Left lung (tissue), 4 donors: ENCODE measurements at regions not wholly inside any gene's neighbourhood (a gene's known extent, or its start where the extent isn't known, plus 50 kb on each side); places are given as distances from the start of the nearest gene placed in this dataset.

Source experiments
- ATAC-seq: fragments of 200-7000 bp; cut with Tn5 transposase; one replicate; pipeline ENCODE4 v1.9.1; 2020; ENCODE audit warnings: moderate library complexity
- DNase-seq, 4 donors: peaks; one replicate each; pipeline ENCODE4 v3.0.0-alpha.2; 2013 to 2020
- H3K27ac ChIP-seq, 2 donors: fragments of 200-600 bp; sonication (generic) in 1 of 2; one replicate each; pipeline versions ENCODE4 v1.5.0 to v1.8.0; 2020 to 2021
- H3K27me3 ChIP-seq, 2 donors: fragments of 200-600 bp; sonication (generic) in 1 of 2; one replicate each; pipeline versions ENCODE4 v1.5.0 to v1.8.0; 2020 to 2021
- H3K36me3 ChIP-seq, 2 donors: fragments of 200-600 bp; sonication (generic) in 1 of 2; one replicate each; pipeline versions ENCODE4 v1.5.0 to v1.8.0; 2020 to 2021
- H3K4me1 ChIP-seq, 2 donors: fragments of 200-600 bp; one replicate each; pipeline ENCODE4 v1.8.0; 2021
- H3K4me3 ChIP-seq, 2 donors: fragments of 200-600 bp; sonication (generic) in 1 of 2; one replicate each; pipeline versions ENCODE4 v1.5.0 to v1.8.0; 2020 to 2021; ENCODE audit warnings: mild to moderate bottlenecking in 1 of 2
- H3K9me3 ChIP-seq, 2 donors: fragments of 200-600 bp; sonication (generic) in 1 of 2; one replicate each; pipeline versions ENCODE4 v1.5.0 to v1.8.0; 2020 to 2021
- CTCF ChIP-seq, 2 donors: fragments of 200-600 bp; sonication (generic) in 1 of 2; IDR thresholded peaks; one replicate each; pipeline versions ENCODE4 v1.5.0 to v1.8.0; 2021; ENCODE audit warnings: antibody characterized with exemption in 2 of 2
- intact Hi-C, 2 donors: fragments of 100-400 bp; cut with DNase I; formaldehyde crosslinking; loops; one replicate each; pipeline versions ENCODE4 v1.11.2 to v1.14.2; 2022
- donor health status: DM: no; HTN: yes; CAD: no.
- donor health status: DM: no; HTN: no; CAD: no.

GRCh38 chr5:120999550-120999949 lies 535.5 kb downstream of the PRR16 start:
- no peak for TF ChIP-seq CTCF (IDR thresholded peaks at IDR 0.05)
- Histone ChIP-seq H3K27ac (no peak overlapping the region), H3K9me3 (no peaks in the 10 kb centered on the region), H3K4me3 (no peak overlapping the region), H3K27me3 (no peaks in the 10 kb centered on the region), H3K4me1 (no peaks in the 10 kb centered on the region), H3K36me3 (no peaks in the 10 kb centered on the region)
- intact Hi-C loops: no loop called here
- ATAC-seq: no peak
- no peak for DNase-seq

DNA sequence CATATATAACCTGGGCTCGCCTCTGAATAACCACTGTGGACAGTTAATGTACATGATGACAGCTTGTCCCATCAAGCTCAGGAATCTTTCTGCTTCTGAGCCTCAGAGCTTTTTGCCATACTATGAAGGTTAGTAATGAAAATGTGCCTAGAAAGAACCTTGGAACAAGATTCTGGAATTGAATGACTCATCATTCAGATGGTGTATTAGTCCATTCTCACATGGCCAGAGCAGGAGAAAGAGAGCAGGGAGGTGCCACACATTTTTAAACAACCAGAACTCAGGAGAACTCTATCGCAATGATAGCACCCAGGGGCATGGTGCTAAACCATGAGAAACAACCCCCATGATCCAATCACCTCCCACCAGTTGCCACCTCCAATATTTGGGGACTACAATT lies 542.1 kb downstream of the PRR16 start:
- Histone ChIP-seq H3K36me3 (no peaks in the 10 kb centered on the region), H3K4me3 (no peak overlapping the region), H3K4me1 (no peaks in the 10 kb centered on the region), H3K27me3 (no peaks in the 10 kb centered on the region), H3K9me3 (no peaks in the 10 kb centered on the region), H3K27ac (no peak overlapping the region)
- intact Hi-C loops: no loop called here
- DNase-seq (no peak), ATAC-seq (no peak)
- no peak for TF ChIP-seq CTCF (IDR thresholded peaks at IDR 0.05)

DNA sequence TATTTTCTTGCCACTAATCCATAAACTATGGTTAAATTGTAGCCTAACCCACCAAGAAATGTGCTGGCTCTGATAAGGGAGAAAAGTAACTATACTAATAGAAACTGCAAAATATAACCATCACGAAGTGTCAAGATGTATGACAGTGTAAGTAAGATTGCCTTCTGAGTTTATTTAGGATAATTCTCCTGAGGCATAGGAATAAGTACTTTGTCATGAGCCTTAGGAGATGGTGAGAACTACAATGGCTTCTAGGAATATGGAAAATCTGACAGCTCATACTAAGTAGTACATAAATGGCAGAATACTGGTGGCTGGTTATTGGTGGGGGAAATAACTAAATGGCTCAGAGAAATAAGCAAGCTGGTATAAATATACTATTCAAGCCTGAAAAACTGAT lies 543.9 kb downstream of the PRR16 start:
- H3K9me3 ChIP-seq: no peaks in the 10 kb centered on the region
- H3K27ac ChIP-seq: no peak overlapping the region
- no peak for TF ChIP-seq CTCF (IDR thresholded peaks at IDR 0.05)
- no peaks in the 10 kb centered on the region for H3K36me3 ChIP-seq
- no peaks in the 10 kb centered on the region for H3K27me3 ChIP-seq
- ATAC-seq: no peak
- intact Hi-C loops: no loop called here
- no peaks in the 10 kb centered on the region for H3K4me1 ChIP-seq
- DNase-seq: no peak
- H3K4me3 ChIP-seq: no peak overlapping the region

GRCh38 chr5:121009058-121009457 lies 545.0 kb downstream of the PRR16 start:
- Histone ChIP-seq H3K27ac (no peak overlapping the region), H3K4me1 (no peaks in the 10 kb centered on the region), H3K27me3 (no peaks in the 10 kb centered on the region), H3K4me3 (no peak overlapping the region), H3K36me3 (no peaks in the 10 kb centered on the region), H3K9me3 (no peaks in the 10 kb centered on the region)
- no peak for DNase-seq
- intact Hi-C loops: no loop called here
- ATAC-seq: peak; percentile 77
- no peak for TF ChIP-seq CTCF (IDR thresholded peaks at IDR 0.05)

DNA sequence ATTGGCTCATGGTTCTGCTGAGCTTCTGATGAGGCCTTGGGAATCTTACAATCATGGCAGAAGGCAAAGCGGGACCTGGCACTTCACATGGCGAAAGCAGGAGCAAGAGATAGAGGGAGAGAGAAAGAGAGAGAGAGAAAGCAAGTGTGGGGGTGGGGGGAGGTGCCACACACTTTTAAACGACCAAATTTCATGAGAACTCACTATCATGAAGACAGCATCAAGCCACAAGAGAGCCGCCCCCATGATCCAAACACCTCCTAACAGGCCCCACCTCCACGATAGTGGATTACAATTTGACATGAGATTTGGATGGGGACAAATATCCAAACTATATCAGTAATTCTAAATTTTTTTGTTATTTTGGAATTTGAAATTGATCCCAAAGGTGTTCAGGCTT lies 553.9 kb downstream of the PRR16 start:
- TF ChIP-seq CTCF (IDR thresholded peaks at IDR 0.05): no peak
- Histone ChIP-seq H3K9me3 (no peaks in the 10 kb centered on the region), H3K27ac (no peak overlapping the region), H3K27me3 (no peaks in the 10 kb centered on the region), H3K36me3 (no peaks in the 10 kb centered on the region), H3K4me3 (no peak overlapping the region), H3K4me1 (no peaks in the 10 kb centered on the region)
- ATAC-seq: no peak
- intact Hi-C loops: no loop called here
- no peak for DNase-seq
